Jurkat, Clone E6-1 (cell line): ENCODE measurements at regions not wholly inside any gene's neighbourhood (a gene's known extent, or its start where the extent isn't known, plus 50 kb on each side); places are given as distances from the start of the nearest gene placed in this dataset.
A peak's percentile ranks its signal among the peaks of the same experiment; 100 is the strongest.
"Not testable (repeated sequence)": the region's sequence is repeated elsewhere in the genome, so short reads cannot be mapped to it uniquely, and the experiment has no call there.

ENCODE experiments used
- DNase-seq: peaks from one replicate; pipeline ENCODE4 v3.0.0-alpha.2; 2011; ENCODE audit warnings: low read depth, low spot score
- H3K4me3 ChIP-seq: 2 replicates; pipeline ENCODE4 v1.5.1; 2011; ENCODE audit warnings: mild to moderate bottlenecking, low read length, control low read depth, moderate library complexity

- H3K4me3 ChIP-seq: no peak overlapping the region
- DNase-seq: no peak
Measured at GRCh38 chr15:98083203-98083910, 122.9 kb downstream of the ARRDC4 start.

GRCh38 chr15:98085003-98085639, 124.6 kb downstream of the ARRDC4 start:
- H3K4me3 ChIP-seq: no peak overlapping the region
- peak; percentile 62 for DNase-seq

- not testable (repeated sequence) for H3K4me3 ChIP-seq, DNase-seq
Measured at GRCh38 chr15:98088307-98088945, 127.9 kb downstream of the ARRDC4 start.

GRCh38 chr15:98089352-98089751, 128.8 kb downstream of the ARRDC4 start:
- DNase-seq, H3K4me3 ChIP-seq: not testable (repeated sequence)

- H3K4me3 ChIP-seq, DNase-seq: not testable (repeated sequence)
Measured at GRCh38 chr15:98097986-98098385, 137.5 kb downstream of the ARRDC4 start.

- H3K4me3 ChIP-seq, DNase-seq: not testable (repeated sequence)
Measured at GRCh38 chr15:98100606-98101005, 140.1 kb downstream of the ARRDC4 start.

- no peak overlapping the region for H3K4me3 ChIP-seq
- no peak for DNase-seq
Measured at GRCh38 chr15:98103570-98103969, 143.1 kb downstream of the ARRDC4 start.

GRCh38 chr15:98104386-98105151, 144.1 kb downstream of the ARRDC4 start:
- DNase-seq, H3K4me3 ChIP-seq: not testable (repeated sequence)

- peak; percentile 37 for DNase-seq
- H3K4me3 ChIP-seq: not testable (repeated sequence)
Measured at GRCh38 chr15:98106615-98107194, 146.2 kb downstream of the ARRDC4 start.

GRCh38 chr15:98111806-98112205, 151.3 kb downstream of the ARRDC4 start:
- DNase-seq: no peak
- no peak overlapping the region for H3K4me3 ChIP-seq

- no peak overlapping the region for H3K4me3 ChIP-seq
- DNase-seq: no peak
Measured at GRCh38 chr15:98113327-98113726, 152.8 kb downstream of the ARRDC4 start.

GRCh38 chr15:98120561-98120960, 160.1 kb downstream of the ARRDC4 start:
- H3K4me3 ChIP-seq: no peak overlapping the region
- DNase-seq: no peak

- no peak overlapping the region for H3K4me3 ChIP-seq
- no peak for DNase-seq
Measured at GRCh38 chr15:98121536-98121935, 161.0 kb downstream of the ARRDC4 start.

- DNase-seq: no peak
- H3K4me3 ChIP-seq: no peak overlapping the region
Measured at GRCh38 chr15:98121957-98122356, 161.5 kb downstream of the ARRDC4 start.

- no peak for DNase-seq
- no peak overlapping the region for H3K4me3 ChIP-seq
Measured at GRCh38 chr15:98123297-98123696, 162.8 kb downstream of the ARRDC4 start.

GRCh38 chr15:98123834-98124233, 163.3 kb downstream of the ARRDC4 start:
- no peak overlapping the region for H3K4me3 ChIP-seq
- DNase-seq: no peak

GRCh38 chr15:98124581-98124980, 164.1 kb downstream of the ARRDC4 start:
- no peak overlapping the region for H3K4me3 ChIP-seq
- DNase-seq: no peak

GRCh38 chr15:98126326-98127085, 166.0 kb downstream of the ARRDC4 start:
- no peak for DNase-seq
- no peak overlapping the region for H3K4me3 ChIP-seq

- no peak for DNase-seq
- H3K4me3 ChIP-seq: no peak overlapping the region
Measured at GRCh38 chr15:98127586-98127985, 167.1 kb downstream of the ARRDC4 start.
